ENCODE measurements at regions not wholly inside any gene's neighbourhood (a gene's known extent, or its start where the extent isn't known, plus 50 kb on each side); places are given as distances from the start of the nearest gene placed in this dataset.

- no peaks in the 10 kb centered on the region for H4K20me1 ChIP-seq (ENCODE audit: insufficient read depth)
- ChIA-PET CTCF (no interaction called here), RAD21 (ENCODE audit: low non-redundant PET in 1 of 2, low total read pairs in 2 of 2, uncharacterized antibody in 2 of 2, unreplicated experiment in 2 of 2) (no interaction called here), POLR2A (no interaction called here)
- ATAC-seq (no peak), DNase-seq (ENCODE audit: low read depth, low spot score) (no peak)
- H3K9ac ChIP-seq (ENCODE audit: low read length): no peak overlapping the region
- no peak overlapping the region for H3K27ac ChIP-seq (ENCODE audit: low read depth, low read length)
- BruUV-seq (replicated peaks): no TSS peak
- H2AFZ ChIP-seq (ENCODE audit: low read depth, low read length, poor library complexity, severe bottlenecking): no peak overlapping the region
- H3K9me3 ChIP-seq (ENCODE audit: control insufficient read depth in 1 of 2, insufficient read depth in 1 of 2, low read depth in 1 of 2, low read length in 2 of 2): peaks cover 6 to 37% of the 10 kb centered on the region in 2 experiments; a peak in 2 of 4 replicates
- H3K4me2 ChIP-seq (ENCODE audit: low read length): no peak overlapping the region
- H3K79me2 ChIP-seq (ENCODE audit: insufficient read depth, low read length): no peaks in the 10 kb centered on the region
- H3K36me3 ChIP-seq (ENCODE audit: control insufficient read depth in 1 of 2, insufficient read depth in 2 of 2, low read length in 2 of 2): no peaks in the 10 kb centered on the region
- H3K4me3 ChIP-seq (replicated peaks in 1 of 2; ENCODE audit: low read depth in 1 of 2, low read length in 2 of 2): no peak overlapping the region
- H3K27me3 ChIP-seq (ENCODE audit: insufficient read depth, low read length): no peaks in the 10 kb centered on the region
- intact Hi-C loops (cut with micrococcal nuclease): no loop called here
- TF ChIP-seq REST (IDR thresholded peaks at IDR 0.05; ENCODE audit: low read depth) (no peak), POLR2A (IDR thresholded peaks at IDR 0.05; ENCODE audit: borderline replicate concordance, extremely low read depth, insufficient read depth, insufficient read length) (no peak), ZFX (IDR thresholded peaks at IDR 0.05) (no peak)
- H3K4me1 ChIP-seq (ENCODE audit: control insufficient read depth in 1 of 2, insufficient read depth in 2 of 2, low read length in 2 of 2): no peaks in the 10 kb centered on the region
- no peaks in the 10 kb centered on the region for H3K9me2 ChIP-seq (ENCODE audit: insufficient read depth)
These were observed 435.6 kb upstream of the ATP10A start for GRCh38 chr15:26298659-26299170.

- H4K20me1 ChIP-seq (ENCODE audit: insufficient read depth): no peaks in the 10 kb centered on the region
- no peaks in the 10 kb centered on the region for H3K36me3 ChIP-seq (ENCODE audit: control insufficient read depth in 1 of 2, insufficient read depth in 2 of 2, low read length in 2 of 2)
- RAD21 ChIA-PET (ENCODE audit: low non-redundant PET in 1 of 2, low total read pairs in 2 of 2, uncharacterized antibody in 2 of 2, unreplicated experiment in 2 of 2): no interaction called here
- H3K9ac ChIP-seq (ENCODE audit: low read length): no peak overlapping the region
- peaks cover 6 to 39% of the 10 kb centered on the region in 2 experiments; a peak in 2 of 4 replicates for H3K9me3 ChIP-seq (ENCODE audit: control insufficient read depth in 1 of 2, insufficient read depth in 1 of 2, low read depth in 1 of 2, low read length in 2 of 2)
- H2AFZ ChIP-seq (ENCODE audit: low read depth, low read length, poor library complexity, severe bottlenecking): no peak overlapping the region
- no peaks in the 10 kb centered on the region for H3K4me1 ChIP-seq (ENCODE audit: control insufficient read depth in 1 of 2, insufficient read depth in 2 of 2, low read length in 2 of 2)
- CTCF ChIA-PET: no interaction called here
- H3K79me2 ChIP-seq (ENCODE audit: insufficient read depth, low read length): no peaks in the 10 kb centered on the region
- DNase-seq (ENCODE audit: low read depth, low spot score): no peak
- no peaks in the 10 kb centered on the region for H3K9me2 ChIP-seq (ENCODE audit: insufficient read depth)
- no peak overlapping the region for H3K27ac ChIP-seq (ENCODE audit: low read depth, low read length)
- BruUV-seq (replicated peaks): no TSS peak
- ATAC-seq: no peak
- TF ChIP-seq CEBPB (IDR thresholded peaks at IDR 0.05; ENCODE audit: low read depth): no peak
- TF ChIP-seq EGR1 (IDR thresholded peaks at IDR 0.05; ENCODE audit: low read depth): no peak
- TF ChIP-seq MAX (IDR thresholded peaks at IDR 0.05): no peak
- no peak for TF ChIP-seq YY1 (IDR thresholded peaks at IDR 0.05; ENCODE audit: extremely low read depth, insufficient replicate concordance, low read depth, low read length)
- no peak for TF ChIP-seq TCF7L2 (IDR thresholded peaks at IDR 0.05; ENCODE audit: borderline replicate concordance, extremely low read depth, insufficient read depth, insufficient read length)
- TF ChIP-seq ZNF274 (IDR thresholded peaks at IDR 0.05; ENCODE audit: low read depth, low read length): no peak
- no peak for TF ChIP-seq ZBTB33 (IDR thresholded peaks at IDR 0.05; ENCODE audit: extremely low read depth, insufficient replicate concordance, low read length)
- no peak for TF ChIP-seq POLR2A (IDR thresholded peaks at IDR 0.05; ENCODE audit: borderline replicate concordance, extremely low read depth, insufficient read depth, insufficient read length)
- TF ChIP-seq CBX3 (IDR thresholded peaks at IDR 0.05; ENCODE audit: low read depth): no peak
- TF ChIP-seq JUND (IDR thresholded peaks at IDR 0.05): no peak
- no peak for TF ChIP-seq FOSL1 (IDR thresholded peaks at IDR 0.05; ENCODE audit: low read depth)
- no peaks in the 10 kb centered on the region for H3K27me3 ChIP-seq (ENCODE audit: insufficient read depth, low read length)
- H3K4me2 ChIP-seq (ENCODE audit: low read length): no peak overlapping the region
- intact Hi-C loops (cut with micrococcal nuclease): no loop called here
- POLR2A ChIA-PET: no interaction called here
- H3K4me3 ChIP-seq (replicated peaks in 1 of 2; ENCODE audit: low read depth in 1 of 2, low read length in 2 of 2): no peak overlapping the region
These were observed 435.0 kb upstream of the ATP10A start for GRCh38 chr15:26298010-26298658.
